ENCODE measurements at regions not wholly inside any gene's neighbourhood (a gene's known extent, or its start where the extent isn't known, plus 50 kb on each side); places are given as distances from the start of the nearest gene placed in this dataset.

GRCh38 chr3:115347737-115348136, 200.6 kb upstream of the ZBTB20 start:
- no peak overlapping the region for H3K9ac ChIP-seq (ENCODE audit: low read depth, low read length)
- H3K36me3 ChIP-seq (ENCODE audit: control insufficient read depth, insufficient read depth, low read length), result no peaks in the 10 kb centered on the region
- no peak overlapping the region for H2AK9ac ChIP-seq (replicated peaks; ENCODE audit: low read depth, low read length, poor library complexity)
- intact Hi-C loops (cut with micrococcal nuclease) (loop anchor here (10.0 kb wide), 1 partner anchor 337 kb away; no protein-coding TSS in a partner anchor), in situ Hi-C loops (cut with MboI; ENCODE audit: low sequenced_read_pairs) (no loop called here), dilution Hi-C loops (cut with HindIII; ENCODE audit: low sequenced_read_pairs, unreplicated experiment) (no loop called here)
- POLR2A ChIA-PET (ENCODE audit: unreplicated experiment), result no interaction called here
- DNase-seq (no peak), ATAC-seq (ENCODE audit: low read depth) (no peak)
- no TSS peak for BruUV-seq (replicated peaks)
- no peaks in the 10 kb centered on the region for H3K9me3 ChIP-seq (ENCODE audit: control insufficient read depth, insufficient read depth, low read length)
- no peaks in the 10 kb centered on the region for H3K27me3 ChIP-seq (ENCODE audit: control insufficient read depth, insufficient read depth, low read length)
- no peak overlapping the region for H3K23ac ChIP-seq (ENCODE audit: low read depth, low read length)
- CTCF ChIA-PET, result interaction anchor here (0.7 kb wide), 2 partner anchors 10 to 13 kb away, joined by 3 read pairs; no protein-coding TSS in a partner anchor
- H2BK120ac ChIP-seq (ENCODE audit: low read depth, low read length), result no peak overlapping the region
- H3K14ac ChIP-seq (replicated peaks; ENCODE audit: low read depth, low read length), result no peak overlapping the region
- H3K18ac ChIP-seq (ENCODE audit: low read depth, low read length), result no peak overlapping the region
- H4K5ac ChIP-seq (ENCODE audit: low read depth, low read length), result no peak overlapping the region
- no peaks in the 10 kb centered on the region for H4K20me1 ChIP-seq (ENCODE audit: insufficient read depth, low read length)
- no peak overlapping the region for H3K27ac ChIP-seq (ENCODE audit: insufficient read depth, low read length)
- H4K91ac ChIP-seq (ENCODE audit: insufficient read depth, low read depth, low read length), result no peak overlapping the region
- H2AFZ ChIP-seq (replicated peaks; ENCODE audit: low read length, poor library complexity), result no peak overlapping the region
- WGBS, 2 experiments (ENCODE audit: extremely low coverage in 2 of 2, insufficient read length in 1 of 2), result no CpG with 5 or more reads among the region's 2 CpGs
- no peak overlapping the region for H4K8ac ChIP-seq (ENCODE audit: low read depth in 2 of 2, low read length in 2 of 2)
- H3K4me3 ChIP-seq (ENCODE audit: insufficient read depth, low read depth, low read length), result no peak overlapping the region
- H3K4ac ChIP-seq (ENCODE audit: low read depth, low read length), result no peak overlapping the region
- no peaks in the 10 kb centered on the region for H3K9me1 ChIP-seq (ENCODE audit: insufficient read depth, low read length)
- no peak for TF ChIP-seq CHD1 (IDR thresholded peaks at IDR 0.05; ENCODE audit: low read depth, low read length)
- no peak for TF ChIP-seq MAFK (IDR thresholded peaks at IDR 0.05; ENCODE audit: low read depth, low read length)
- no peak for TF ChIP-seq BHLHE40 (IDR thresholded peaks at IDR 0.05; ENCODE audit: low read depth, low read length)
- no peak for TF ChIP-seq SMC3 (IDR thresholded peaks at IDR 0.05; ENCODE audit: low read depth, low read length)
- TF ChIP-seq CEBPB (IDR thresholded peaks at IDR 0.05; ENCODE audit: low read depth, low read length), result no peak
- TF ChIP-seq NFE2L2 (IDR thresholded peaks at IDR 0.05; ENCODE audit: low read depth, low read length), result no peak
- TF ChIP-seq MXI1 (IDR thresholded peaks at IDR 0.05; ENCODE audit: borderline replicate concordance, low read depth, low read length), result no peak
- no peak for TF ChIP-seq USF2 (IDR thresholded peaks at IDR 0.05; ENCODE audit: low read depth, low read length)
- TF ChIP-seq MAZ (IDR thresholded peaks at IDR 0.05; ENCODE audit: borderline replicate concordance, low read depth, low read length), result no peak
- TF ChIP-seq RCOR1 (IDR thresholded peaks at IDR 0.05; ENCODE audit: insufficient replicate concordance, low read length), result no peak
- TF ChIP-seq FOS (IDR thresholded peaks at IDR 0.05; ENCODE audit: low read depth, low read length), result no peak
- TF ChIP-seq CTCF (conservative IDR thresholded peaks at IDR 0.05; ENCODE audit: low read depth, low read length), result no peak
- TF ChIP-seq RAD21 (IDR thresholded peaks at IDR 0.05; ENCODE audit: low read length), result no peak
- no peak for TF ChIP-seq RFX5 (IDR thresholded peaks at IDR 0.05; ENCODE audit: low read depth, low read length)
- TF ChIP-seq ELK1 (IDR thresholded peaks at IDR 0.05; ENCODE audit: borderline replicate concordance, low read depth, low read length), result no peak
- TF ChIP-seq POLR2A (IDR thresholded peaks at IDR 0.05; ENCODE audit: low read depth, low read length), result no peak
- no peak overlapping the region for H2BK15ac ChIP-seq (ENCODE audit: low read depth, low read length)
- H2AK5ac ChIP-seq (ENCODE audit: low read depth, low read length), result no peak overlapping the region
- no peak overlapping the region for H2BK5ac ChIP-seq (ENCODE audit: low read depth, low read length, poor library complexity, severe bottlenecking)
- no peak overlapping the region for H2BK20ac ChIP-seq (ENCODE audit: low read depth, low read length)
- no peak overlapping the region for H3K4me2 ChIP-seq (ENCODE audit: low read depth, low read length)
- no peak overlapping the region for H3K56ac ChIP-seq (ENCODE audit: extremely low read depth, insufficient read depth, low read length)
- no peaks in the 10 kb centered on the region for H3K79me1 ChIP-seq (ENCODE audit: low read depth in 1 of 2, low read length in 2 of 2)
- H3K4me1 ChIP-seq (ENCODE audit: control insufficient read depth, insufficient read depth, low read length), result no peaks in the 10 kb centered on the region
